ENCODE measurements at regions not wholly inside any gene's neighbourhood (a gene's known extent, or its start where the extent isn't known, plus 50 kb on each side); places are given as distances from the start of the nearest gene placed in this dataset.

- intact Hi-C loops (cut with micrococcal nuclease; ENCODE audit: unreplicated experiment) = no loop called here
- no peak overlapping the region for H2AFZ ChIP-seq
These were observed 613.9 kb downstream of the PLA2G4A start for GRCh38 chr1:187442603-187443002.

GRCh38 chr1:187443939-187444338, 615.2 kb downstream of the PLA2G4A start:
- CTCF ChIA-PET = no interaction called here
- H3F3A ChIP-seq (ENCODE audit: insufficient read depth, low read depth) = no peaks in the 10 kb centered on the region
- no peaks in the 10 kb centered on the region for H3K9me2 ChIP-seq (ENCODE audit: insufficient read depth)
- H4K20me1 ChIP-seq (ENCODE audit: insufficient read depth) = no peaks in the 10 kb centered on the region
- H2AFZ ChIP-seq = no peak overlapping the region
- H3K79me2 ChIP-seq (ENCODE audit: low read depth) = no peaks in the 10 kb centered on the region
- H3K4me3 ChIP-seq = no peak overlapping the region
- no peaks in the 10 kb centered on the region for H3K27me3 ChIP-seq (ENCODE audit: insufficient read depth, low read depth)
- no TSS peak for BruUV-seq (replicated peaks)
- POLR2A ChIA-PET (ENCODE audit: unreplicated experiment) = no interaction called here
- H3K4me2 ChIP-seq = no peak overlapping the region
- no peaks in the 10 kb centered on the region; the same call in 1 of the 2 replicates for H3K9me3 ChIP-seq (ENCODE audit: insufficient read depth, low read depth)
- DNase-seq = no peak
- intact Hi-C loops (cut with micrococcal nuclease; ENCODE audit: unreplicated experiment) = no loop called here
- no peaks in the 10 kb centered on the region for H3K4me1 ChIP-seq (replicated peaks; ENCODE audit: insufficient read depth)
- TF ChIP-seq EZH2 (IDR thresholded peaks at IDR 0.05; ENCODE audit: low read depth) (no peak), CTCF (conservative IDR thresholded peaks at IDR 0.05) (no peak)
- H3K27ac ChIP-seq = no peak overlapping the region
- H3K36me3 ChIP-seq (ENCODE audit: low read depth) = no peaks in the 10 kb centered on the region

More at GRCh38 chr1:187442603-187443002, 613.9 kb downstream of the PLA2G4A start:
- no peaks in the 10 kb centered on the region for H4K20me1 ChIP-seq (ENCODE audit: insufficient read depth)
- H3K27me3 ChIP-seq (ENCODE audit: insufficient read depth, low read depth) = no peaks in the 10 kb centered on the region
- no peak overlapping the region for H3K4me3 ChIP-seq
- H3K9me2 ChIP-seq (ENCODE audit: insufficient read depth) = no peaks in the 10 kb centered on the region
- H3K27ac ChIP-seq = no peak overlapping the region
- ChIA-PET CTCF (no interaction called here), POLR2A (ENCODE audit: unreplicated experiment) (no interaction called here)
- no peaks in the 10 kb centered on the region for H3K79me2 ChIP-seq (ENCODE audit: low read depth)
- H3K4me2 ChIP-seq = no peak overlapping the region
- TF ChIP-seq CTCF (conservative IDR thresholded peaks at IDR 0.05) = no peak
- no peak for TF ChIP-seq EZH2 (IDR thresholded peaks at IDR 0.05; ENCODE audit: low read depth)
- no peaks in the 10 kb centered on the region; the same call in 1 of the 2 replicates for H3K9me3 ChIP-seq (ENCODE audit: insufficient read depth, low read depth)
- DNase-seq = no peak
- BruUV-seq (replicated peaks) = no TSS peak
- no peaks in the 10 kb centered on the region for H3F3A ChIP-seq (ENCODE audit: insufficient read depth, low read depth)
- H3K36me3 ChIP-seq (ENCODE audit: low read depth) = no peaks in the 10 kb centered on the region
- no peaks in the 10 kb centered on the region for H3K4me1 ChIP-seq (replicated peaks; ENCODE audit: insufficient read depth)

GRCh38 chr1:187445066-187445465, 616.3 kb downstream of the PLA2G4A start:
- Histone ChIP-seq H3F3A (ENCODE audit: insufficient read depth, low read depth) (no peaks in the 10 kb centered on the region), H3K9me2 (ENCODE audit: insufficient read depth) (no peaks in the 10 kb centered on the region), H3K36me3 (ENCODE audit: low read depth) (no peaks in the 10 kb centered on the region), H3K4me1 (replicated peaks; ENCODE audit: insufficient read depth) (no peaks in the 10 kb centered on the region), H3K4me3 (no peak overlapping the region), H4K20me1 (ENCODE audit: insufficient read depth) (no peaks in the 10 kb centered on the region), H3K4me2 (no peak overlapping the region), H3K27ac (no peak overlapping the region), H3K27me3 (ENCODE audit: insufficient read depth, low read depth) (no peaks in the 10 kb centered on the region), H3K9me3 (ENCODE audit: insufficient read depth, low read depth) (no peaks in the 10 kb centered on the region; the same call in 1 of the 2 replicates), H3K79me2 (ENCODE audit: low read depth) (no peaks in the 10 kb centered on the region), H2AFZ (no peak overlapping the region)
- TF ChIP-seq EZH2 (IDR thresholded peaks at IDR 0.05; ENCODE audit: low read depth) = no peak
- TF ChIP-seq CTCF (conservative IDR thresholded peaks at IDR 0.05) = no peak
- BruUV-seq (replicated peaks) = no TSS peak
- no peak for DNase-seq
- CTCF ChIA-PET = no interaction called here
- POLR2A ChIA-PET (ENCODE audit: unreplicated experiment) = no interaction called here
- intact Hi-C loops (cut with micrococcal nuclease; ENCODE audit: unreplicated experiment) = no loop called here

Measured in PC-9 (cell line).